HG03520 (cell line): ENCODE measurements at regions not wholly inside any gene's neighbourhood (a gene's known extent, or its start where the extent isn't known, plus 50 kb on each side); places are given as distances from the start of the nearest gene placed in this dataset.

Experiments used
- ATAC-seq: cut with Tn5 transposase; IDR thresholded peaks from one replicate; pipeline ENCODE4 v1.9.1; 2021; ENCODE audit warnings: mild to moderate bottlenecking, moderate library complexity; ENCODE audit not compliant: unreplicated experiment

- ATAC-seq = no peak
These were observed 1490.5 kb downstream of the STIM2 start for GRCh38 chr4:28351102-28351501.

- ATAC-seq = no peak
These were observed 1491.2 kb downstream of the STIM2 start for GRCh38 chr4:28351826-28352225.

- no peak for ATAC-seq
These were observed 1494.4 kb downstream of the STIM2 start for GRCh38 chr4:28354880-28355656.

GRCh38 chr4:28357990-28358389, 1497.3 kb downstream of the STIM2 start:
- no peak for ATAC-seq

DNA sequence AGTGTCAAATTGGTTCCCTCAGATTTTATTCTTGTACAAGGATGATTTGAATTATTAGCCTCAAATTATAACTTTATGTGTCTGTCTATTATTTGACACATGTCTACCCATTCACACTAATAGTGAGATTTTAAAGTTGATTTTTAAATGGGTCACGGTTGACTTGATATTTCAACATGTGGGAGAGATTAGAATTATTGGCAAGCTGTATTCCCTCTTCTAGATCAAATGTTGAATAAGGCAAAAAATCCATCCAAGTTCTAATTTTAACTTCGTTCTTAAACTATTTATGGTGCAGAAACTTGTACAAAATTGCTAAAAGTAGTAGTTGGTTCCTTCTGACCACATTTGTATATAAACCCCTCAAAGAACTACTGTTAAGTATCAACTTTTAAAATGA, 1498.0 kb downstream of the STIM2 start:
- ATAC-seq = no peak

- ATAC-seq = no peak
These were observed 1500.0 kb downstream of the STIM2 start for GRCh38 chr4:28360681-28361080.

DNA sequence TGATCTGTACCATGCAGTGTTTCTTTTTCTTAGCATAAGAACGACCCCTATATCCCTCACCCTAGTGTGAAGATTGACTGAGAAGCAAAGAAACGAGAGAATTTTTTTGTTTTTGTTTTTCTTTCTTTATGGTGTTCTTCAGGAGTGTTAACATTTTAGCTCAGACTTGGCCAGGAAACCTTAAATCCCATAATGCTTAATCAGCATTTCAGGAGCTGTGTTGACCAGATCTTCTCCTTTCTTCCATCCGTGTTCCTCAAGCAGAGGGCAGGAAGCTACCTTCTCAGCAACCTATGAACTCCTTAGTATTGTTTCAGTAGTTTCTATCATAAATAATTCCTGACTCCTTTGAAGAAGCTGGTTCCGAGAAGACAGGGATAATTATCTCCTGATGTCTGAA, 1501.5 kb downstream of the STIM2 start:
- ATAC-seq = no peak

- no peak for ATAC-seq
These were observed 1508.9 kb downstream of the STIM2 start for GRCh38 chr4:28369499-28369898.

- no peak for ATAC-seq
These were observed 1512.5 kb downstream of the STIM2 start for GRCh38 chr4:28373191-28373590.

DNA sequence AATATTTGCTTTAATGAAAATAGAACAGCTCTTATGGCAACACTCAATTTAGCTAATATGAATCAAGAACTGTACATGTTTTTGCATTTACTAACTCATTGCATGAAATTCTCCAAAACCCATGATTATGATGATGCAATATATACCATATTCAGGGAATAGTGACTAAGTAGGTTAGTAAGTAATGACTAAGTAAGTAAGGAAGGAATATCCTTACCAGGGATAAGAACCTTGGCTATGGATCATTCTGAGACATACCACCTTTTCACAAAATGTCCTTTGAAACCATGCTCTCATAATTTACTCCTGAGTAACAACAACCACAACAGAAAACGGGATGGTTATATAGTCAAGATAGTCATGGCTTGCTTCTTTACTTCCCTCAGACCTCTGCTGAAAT, 1513.0 kb downstream of the STIM2 start:
- ATAC-seq = no peak

GRCh38 chr4:28378109-28378830, 1517.6 kb downstream of the STIM2 start:
- ATAC-seq = no peak

- no peak for ATAC-seq
These were observed 1525.2 kb downstream of the STIM2 start for GRCh38 chr4:28385801-28386200.

DNA sequence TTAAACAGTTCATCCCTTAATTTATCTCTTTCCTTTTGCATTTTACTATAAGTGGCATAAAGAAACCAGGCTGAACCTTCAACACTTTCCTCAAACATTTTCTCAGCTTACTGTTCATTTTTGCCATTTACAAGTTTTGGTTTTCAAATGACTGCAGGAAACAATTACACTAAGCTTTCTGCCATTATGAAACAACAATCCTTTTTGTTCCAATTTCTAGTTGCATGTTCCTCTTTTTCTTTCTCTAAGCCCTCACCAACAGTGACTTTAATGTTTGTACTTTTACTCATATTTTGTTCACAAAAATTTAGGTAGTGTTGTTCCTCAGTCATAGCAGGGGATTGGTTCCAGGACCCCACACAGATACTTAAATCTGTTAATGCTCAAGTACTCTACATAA, 1526.1 kb downstream of the STIM2 start:
- no peak for ATAC-seq

GRCh38 chr4:28388471-28388870, 1527.8 kb downstream of the STIM2 start:
- ATAC-seq = no peak

DNA sequence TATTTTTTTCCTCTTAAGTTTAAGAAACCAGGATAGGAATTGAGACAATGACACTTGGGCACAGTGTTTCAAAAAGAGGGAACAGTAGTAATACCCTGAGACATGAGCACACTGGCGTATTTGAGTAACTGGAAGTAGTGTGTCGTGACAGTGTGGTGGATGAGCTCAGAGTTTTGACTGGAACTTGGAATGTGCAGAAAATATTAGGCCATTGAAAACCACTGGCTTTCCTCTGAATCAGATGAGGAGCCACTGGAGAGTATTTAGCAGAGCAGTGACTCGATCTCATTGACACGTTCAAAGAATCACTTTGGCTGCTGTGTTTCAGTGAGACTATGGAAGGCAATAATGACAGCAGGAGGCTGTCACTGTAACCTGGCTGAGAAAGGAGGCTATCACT, 1531.2 kb downstream of the STIM2 start:
- ATAC-seq = no peak

DNA sequence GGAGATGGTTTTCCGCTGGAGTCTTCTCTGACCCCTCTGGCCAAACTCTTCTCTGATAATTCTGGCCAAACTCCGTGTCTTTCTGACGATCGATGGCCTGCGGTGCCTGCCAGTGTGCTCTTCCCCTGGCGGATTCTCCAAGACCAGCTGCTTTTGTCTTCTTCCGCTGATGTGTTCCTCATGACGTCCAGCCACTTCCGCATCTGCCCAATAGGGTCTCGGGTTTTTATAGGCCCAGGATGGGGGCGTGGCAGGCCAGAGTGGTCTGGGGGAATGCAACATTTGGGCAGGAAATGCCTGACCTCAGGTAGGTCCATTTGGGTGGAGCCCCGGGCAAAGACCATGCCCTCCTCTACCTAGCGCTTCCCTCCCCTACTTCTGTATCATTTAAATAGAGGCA, 1542.1 kb downstream of the STIM2 start:
- ATAC-seq = no peak

DNA sequence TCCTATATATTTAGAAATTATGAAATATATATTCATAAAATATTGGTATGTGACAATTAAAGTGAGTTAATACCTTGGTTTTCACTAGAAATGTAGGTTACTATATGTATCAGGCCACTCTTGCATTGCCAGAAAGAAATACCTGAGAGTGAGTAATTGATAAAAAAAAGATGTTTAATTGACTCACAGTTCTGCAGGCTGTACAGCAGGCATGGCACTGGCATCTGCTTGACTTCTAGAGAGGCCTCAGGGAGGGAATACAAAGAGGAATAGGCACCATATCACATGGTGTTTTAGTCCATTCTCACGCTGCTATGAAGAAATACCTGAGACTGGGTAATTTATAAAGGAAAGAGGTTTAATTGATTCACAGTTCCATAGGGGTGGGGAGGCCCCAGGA, 1560.6 kb downstream of the STIM2 start:
- ATAC-seq = no peak

DNA sequence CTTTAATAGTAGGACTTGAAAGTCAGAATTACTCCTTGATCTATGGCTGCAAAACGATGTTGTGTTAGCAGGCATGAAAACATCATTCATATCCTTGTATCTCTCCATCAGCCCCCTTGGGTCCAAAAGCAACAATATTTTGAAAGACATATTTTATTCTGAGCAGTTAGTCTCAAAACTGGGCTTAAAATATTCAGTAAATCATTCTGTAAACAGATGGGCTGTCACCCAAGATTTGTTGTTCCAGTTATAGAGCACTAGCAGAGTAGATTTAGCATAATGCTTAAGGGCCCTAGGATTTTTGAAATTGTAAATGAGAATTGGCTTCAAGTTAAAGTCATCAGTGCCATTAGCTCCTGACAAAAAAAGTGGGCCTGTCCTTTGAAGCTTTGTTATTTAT, 1565.6 kb downstream of the STIM2 start:
- no peak for ATAC-seq

DNA sequence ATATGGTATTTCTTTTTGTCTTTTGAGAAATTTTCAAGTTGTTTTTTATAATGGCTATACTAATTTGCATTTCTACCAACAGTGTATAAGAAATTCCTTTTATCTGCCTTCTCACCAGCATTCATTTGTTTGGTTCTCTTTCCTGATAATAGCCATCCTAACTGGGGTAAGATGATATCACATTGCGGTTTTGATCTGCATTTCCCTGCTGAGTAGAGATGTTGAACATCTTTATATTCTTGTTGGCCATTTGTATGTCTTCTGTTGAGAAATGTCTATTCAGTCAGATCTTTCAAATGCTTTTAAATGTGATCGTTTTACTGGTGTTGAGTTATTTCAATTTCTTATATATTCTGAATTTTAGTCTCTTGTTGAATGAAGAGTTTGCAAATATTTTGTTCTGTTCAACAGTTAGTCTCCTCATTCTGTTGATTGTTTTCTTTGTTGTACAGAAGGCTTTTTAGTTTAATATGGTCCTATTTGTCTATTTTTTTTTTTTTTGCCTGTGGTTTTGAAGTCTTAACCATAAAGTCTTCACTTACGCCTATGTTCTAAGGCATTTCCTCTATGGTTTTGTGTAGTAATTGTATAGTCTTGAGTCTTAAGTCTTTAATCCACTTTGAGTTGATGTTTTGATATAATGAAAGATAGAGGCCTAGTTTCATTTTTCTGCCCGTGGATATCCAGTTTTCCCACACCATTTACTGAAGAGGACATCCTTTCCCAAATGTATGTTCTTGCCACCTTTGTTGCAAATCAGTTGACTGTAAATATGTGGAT, 1566.9 kb downstream of the STIM2 start:
- no peak for ATAC-seq

DNA sequence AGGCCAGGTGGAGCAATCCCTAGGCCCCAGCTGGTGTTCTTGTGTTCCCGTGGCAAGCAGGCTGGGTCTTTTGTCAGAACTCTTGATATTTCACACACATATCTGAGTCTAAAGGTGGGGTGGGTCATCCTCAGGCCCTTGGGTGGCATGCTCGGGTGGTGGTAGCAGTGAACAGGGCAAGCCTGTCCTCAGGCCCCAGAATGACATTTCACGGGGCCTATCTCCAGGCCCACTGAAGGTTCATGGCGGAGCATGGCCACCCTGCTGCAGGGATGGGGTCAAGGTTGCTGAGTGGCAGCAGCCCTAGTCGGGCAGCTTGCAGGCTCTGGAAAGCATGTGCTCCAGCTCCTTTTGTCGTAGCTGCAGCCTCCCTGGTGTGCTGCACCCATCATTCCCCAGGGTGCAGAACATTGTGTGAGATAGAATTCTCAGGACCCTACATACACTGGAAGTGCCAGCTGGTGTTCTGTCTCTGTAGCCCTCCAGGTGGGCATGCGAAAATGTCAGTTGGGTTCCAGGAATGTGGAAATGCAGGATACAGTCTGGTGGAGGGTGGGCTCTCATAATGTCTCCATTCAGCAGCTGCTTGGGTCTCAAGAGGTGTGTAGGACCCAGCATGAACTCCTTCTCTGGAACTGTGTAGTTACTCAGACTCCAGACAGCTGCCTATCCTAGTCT, 1571.8 kb downstream of the STIM2 start:
- no peak for ATAC-seq

DNA sequence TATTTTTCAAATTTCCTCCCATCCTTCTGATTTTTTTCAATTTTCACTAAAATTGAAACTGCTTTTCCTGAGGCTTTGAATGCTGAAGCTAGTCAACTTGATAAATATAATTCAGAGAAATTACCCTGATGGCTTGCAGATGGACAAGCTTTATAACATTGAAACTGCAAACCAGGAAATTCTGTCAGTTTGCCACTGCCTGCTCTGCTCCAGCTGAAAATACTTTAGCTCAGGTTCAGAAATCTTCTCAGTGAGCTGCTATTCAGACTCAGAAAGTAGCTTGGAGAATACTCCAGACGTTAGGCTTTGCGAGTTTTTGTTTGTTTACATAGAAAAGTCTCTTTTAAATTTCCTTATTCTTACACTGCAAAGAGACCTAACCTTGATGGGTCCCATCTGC, 1574.7 kb downstream of the STIM2 start:
- no peak for ATAC-seq
